H9 (cell line): ENCODE measurements at regions not wholly inside any gene's neighbourhood (a gene's known extent, or its start where the extent isn't known, plus 50 kb on each side); places are given as distances from the start of the nearest gene placed in this dataset.
A peak's percentile ranks its signal among the peaks of the same experiment; 100 is the strongest.
"Not testable (repeated sequence)": the region's sequence is repeated elsewhere in the genome, so short reads cannot be mapped to it uniquely, and the experiment has no call there.

ENCODE experiments used
- DNase-seq: peaks from one replicate; pipeline ENCODE4 v3.0.0-alpha.2; 2017
- H2AFZ ChIP-seq: one replicate; pipeline ENCODE4 v1.6.1; 2013; ENCODE audit warnings: mild to moderate bottlenecking, low read length, control low read depth, moderate library complexity
- H2AK5ac ChIP-seq: 2 replicates; pipeline ENCODE4 v1.6.1; 2013; ENCODE audit warnings: low read length, control low read depth, mixed read lengths; ENCODE audit not compliant: insufficient read length
- H2BK120ac ChIP-seq: one replicate; pipeline ENCODE4 v1.6.1; 2013; ENCODE audit warnings: low read depth, mild to moderate bottlenecking, low read length, control low read depth, inconsistent platforms; ENCODE audit not compliant: poor library complexity, severe bottlenecking
- H2BK12ac ChIP-seq: 2 replicates; pipeline ENCODE4 v1.6.1; 2013; ENCODE audit warnings: low read length, control low read depth, mixed read lengths, low read depth; ENCODE audit not compliant: insufficient read length
- H2BK15ac ChIP-seq: 2 replicates; pipeline ENCODE4 v1.6.1; 2013; ENCODE audit warnings: low read depth, low read length, control low read depth
- H2BK20ac ChIP-seq: one replicate; pipeline ENCODE4 v1.6.1; 2013; ENCODE audit warnings: low read depth, mild to moderate bottlenecking, low read length, control low read depth, inconsistent platforms; ENCODE audit not compliant: poor library complexity, severe bottlenecking
- H2BK5ac ChIP-seq: 2 replicates; pipeline ENCODE4 v1.6.1; 2013; ENCODE audit warnings: low read length, control low read depth, mixed read lengths; ENCODE audit not compliant: insufficient read length
- H3K14ac ChIP-seq: 2 replicates; pipeline ENCODE4 v1.6.1; 2013; ENCODE audit warnings: low read length, control low read depth; ENCODE audit not compliant: insufficient read depth
- H3K18ac ChIP-seq: 2 replicates; pipeline ENCODE4 v1.6.1; 2013; ENCODE audit warnings: low read depth, mild to moderate bottlenecking, mixed read lengths, low read length, control low read depth; ENCODE audit not compliant: insufficient read length
- H3K23ac ChIP-seq: 2 replicates; pipeline ENCODE4 v1.6.1; 2013; ENCODE audit warnings: low read length, control low read depth, mixed read lengths, low read depth; ENCODE audit not compliant: insufficient read length
- H3K23me2 ChIP-seq: 2 replicates; pipeline ENCODE4 v1.6.1; 2013; ENCODE audit warnings: low read depth, mild to moderate bottlenecking, mixed read lengths, low read length, control low read depth; ENCODE audit not compliant: insufficient read length, poor library complexity, severe bottlenecking
- H3K27ac ChIP-seq: 2 replicates; pipeline ENCODE4 v1.5.1; 2013; ENCODE audit warnings: low read length, control low read depth, mixed read lengths, low read depth; ENCODE audit not compliant: insufficient read length
- H3K27me3 ChIP-seq: 2 replicates; pipeline ENCODE4 v1.6.1; 2013; ENCODE audit warnings: low read length, control low read depth, inconsistent platforms; ENCODE audit not compliant: insufficient read depth
- H3K4ac ChIP-seq: 2 replicates; pipeline ENCODE4 v1.6.1; 2013; ENCODE audit warnings: low read depth, mild to moderate bottlenecking, control low read depth, inconsistent platforms, low read length, moderate library complexity
- H3K4me1 ChIP-seq: 2 replicates; pipeline ENCODE4 v1.6.1; 2013; ENCODE audit warnings: low read length, control low read depth, inconsistent platforms; ENCODE audit not compliant: insufficient read depth
- H3K4me2 ChIP-seq: 2 replicates; pipeline ENCODE4 v1.6.1; 2013; ENCODE audit warnings: low read length, control low read depth, mixed read lengths; ENCODE audit not compliant: insufficient read length, insufficient read depth
- H3K56ac ChIP-seq: 2 replicates; pipeline ENCODE4 v1.6.1; 2013; ENCODE audit warnings: low read depth, mild to moderate bottlenecking, mixed read lengths, low read length, control low read depth; ENCODE audit not compliant: insufficient read length
- H3K79me1 ChIP-seq: 2 replicates; pipeline ENCODE4 v1.6.1; 2013; ENCODE audit warnings: low read depth, mild to moderate bottlenecking, moderate library complexity, low read length, control low read depth, inconsistent platforms; ENCODE audit not compliant: insufficient read depth, poor library complexity, severe bottlenecking
- H3K79me2 ChIP-seq: 2 replicates; pipeline ENCODE4 v1.6.1; 2013; ENCODE audit warnings: low read length, control low read depth, inconsistent platforms; ENCODE audit not compliant: insufficient read depth
- H3K9ac ChIP-seq: 2 replicates; pipeline ENCODE4 v1.6.1; 2013; ENCODE audit warnings: low read length, control low read depth, mixed read lengths; ENCODE audit not compliant: insufficient read length; ENCODE audit errors: extremely low read depth
- H3K9me3 ChIP-seq: one replicate; pipeline ENCODE4 v1.6.1; 2013; ENCODE audit warnings: low read depth, low read length, inconsistent platforms; ENCODE audit not compliant: control insufficient read depth
- H3T11ph ChIP-seq: one replicate; pipeline ENCODE4 v1.6.1; 2013; ENCODE audit warnings: mild to moderate bottlenecking, low read length, control low read depth, inconsistent platforms
- H4K20me1 ChIP-seq: one replicate; pipeline ENCODE4 v1.6.1; 2013; ENCODE audit not compliant: control insufficient read depth, insufficient read length, insufficient read depth
- H4K5ac ChIP-seq: 2 replicates; pipeline ENCODE4 v1.6.1; 2013; ENCODE audit warnings: low read depth, mild to moderate bottlenecking, mixed read lengths, low read length, control low read depth; ENCODE audit not compliant: insufficient read length
- H4K8ac ChIP-seq: replicated peaks from 2 replicates; pipeline ENCODE4 v1.6.1; 2013; ENCODE audit warnings: low read length, control low read depth, mixed read lengths, low read depth; ENCODE audit not compliant: insufficient read length
- H4K91ac ChIP-seq: 2 replicates; pipeline ENCODE4 v1.6.1; 2013; ENCODE audit warnings: low read depth, mild to moderate bottlenecking, moderate library complexity, mixed read lengths, low read length, control low read depth; ENCODE audit not compliant: insufficient read length
- H3K27ac Mint-ChIP-seq, 3 experiments: 2 replicates in 2 of 3; 3 replicates in 1 of 3; pipeline ENCODE4 v1.8.0; 2020 to 2021; ENCODE audit warnings: mixed read lengths in 3 of 3, mild to moderate bottlenecking in 1 of 3, moderate library complexity in 1 of 3
- H3K27me3 Mint-ChIP-seq: 2 replicates; pipeline ENCODE4 v1.8.0; 2021; ENCODE audit warnings: low read depth, mild to moderate bottlenecking, moderate library complexity, mixed read lengths
- H3K36me3 Mint-ChIP-seq, 3 experiments: 2 replicates in 2 of 3; 3 replicates in 1 of 3; pipeline ENCODE4 v1.8.0; 2020 to 2021; ENCODE audit warnings: low read depth in 3 of 3, mixed read lengths in 3 of 3; ENCODE audit not compliant: insufficient read depth in 1 of 3
- H3K4me1 Mint-ChIP-seq, 2 experiments: 2 replicates each; pipeline ENCODE4 v1.8.0; 2020; ENCODE audit warnings: mixed read lengths in 2 of 2
- H3K4me3 Mint-ChIP-seq, 2 experiments: 2 replicates in 1 of 2; 3 replicates in 1 of 2; pipeline ENCODE4 v1.8.0; 2020 to 2021; ENCODE audit warnings: mild to moderate bottlenecking in 2 of 2, mixed read lengths in 2 of 2, moderate library complexity in 1 of 2
- H3K9me3 Mint-ChIP-seq, 2 experiments: 2 replicates in 1 of 2; 3 replicates in 1 of 2; pipeline ENCODE4 v1.8.0; 2020; ENCODE audit warnings: mild to moderate bottlenecking in 2 of 2, mixed read lengths in 2 of 2, moderate library complexity in 1 of 2
- CTCF ChIP-seq: fragments of 200-600 bp; sonication (generic); conservative IDR thresholded peaks from 3 replicates; pipeline ENCODE4 v1.8.0; 2021; ENCODE audit warnings: antibody characterized with exemption, mild to moderate bottlenecking
- WGBS: extraction: QIAGEN DNeasy Blood & Tissue Kit; methylation state at CpG from one replicate; pipeline ENCODE4 v1.1.7; 2013; ENCODE audit warnings: missing lambda C conversion rate, low lambda C conversion rate, mixed read lengths; ENCODE audit not compliant: insufficient read length; ENCODE audit errors: extremely low coverage; 5-methylcytosine and 5-hydroxymethylcytosine counted together

- Histone ChIP-seq H3K79me2 (no peaks in the 10 kb centered on the region), H4K91ac (no peak overlapping the region), H4K8ac (no peak overlapping the region), H2AK5ac (no peak overlapping the region), H3T11ph (no peak overlapping the region), H3K9me3 (no peaks in the 10 kb centered on the region), H3K4ac (no peak overlapping the region), H3K4me1 (no peaks in the 10 kb centered on the region), H2BK5ac (no peak overlapping the region), H2BK120ac (no peak overlapping the region), H3K23me2 (no peaks in the 10 kb centered on the region), H3K14ac (no peak overlapping the region), H2BK15ac (no peak overlapping the region), H4K20me1 (no peaks in the 10 kb centered on the region), H3K23ac (no peak overlapping the region), H3K27me3 (no peaks in the 10 kb centered on the region), H3K4me2 (no peak overlapping the region), H3K56ac (no peak overlapping the region), H3K27ac (no peak overlapping the region), H2BK12ac (no peak overlapping the region), H2BK20ac (no peak overlapping the region), H3K79me1 (no peaks in the 10 kb centered on the region), H4K5ac (no peak overlapping the region), H2AFZ (no peak overlapping the region), H3K9ac (no peak overlapping the region), H3K18ac (no peak overlapping the region)
- Mint-ChIP-seq H3K27ac (no peak overlapping the region), H3K27me3 (0 out of 2 replicates have a peak, but pooled peaks cover 2% of the 10 kb centered on the region), H3K4me3 (no peak overlapping the region), H3K9me3 (peaks cover 22 to 31% of the 10 kb centered on the region in 2 experiments), H3K4me1 (no peaks in the 10 kb centered on the region), H3K36me3 (peaks cover 2 to 11% (median 6%) of the 10 kb centered on the region in 3 experiments; a peak in 4 of 7 replicates)
- WGBS, result no CpG with 5 or more reads among the region's 3 CpGs
- TF ChIP-seq CTCF, result no peak
- DNase-seq, result no peak
Measured at GRCh38 chr1:213704941-213705340, 282.8 kb upstream of the PROX1 start.

- H3K27ac ChIP-seq, H3K79me2 ChIP-seq, H3K9me3 ChIP-seq, H3K4ac ChIP-seq, H3K23me2 ChIP-seq, H3K79me1 ChIP-seq, H2BK15ac ChIP-seq, H4K91ac ChIP-seq, H3K36me3 Mint-ChIP-seq, H3K4me2 ChIP-seq, H2BK12ac ChIP-seq, H3K56ac ChIP-seq, H3K9ac ChIP-seq, H2AK5ac ChIP-seq, H4K20me1 ChIP-seq, H3K27me3 Mint-ChIP-seq, H4K8ac ChIP-seq, H3K27me3 ChIP-seq, H3K4me3 Mint-ChIP-seq, DNase-seq, H2BK120ac ChIP-seq, H3K23ac ChIP-seq, H2BK20ac ChIP-seq, H3K18ac ChIP-seq, H3T11ph ChIP-seq, H3K27ac Mint-ChIP-seq, H2AFZ ChIP-seq, H4K5ac ChIP-seq, H3K4me1 ChIP-seq, H2BK5ac ChIP-seq: not testable (repeated sequence)
- peaks cover 16 to 19% of the 10 kb centered on the region in 2 experiments; a peak in 4 of 5 replicates for H3K9me3 Mint-ChIP-seq
- H3K14ac ChIP-seq, result peak overlapping the region; percentile 47; the same call in 1 of the 2 replicates
- peaks cover 8 to 12% of the 10 kb centered on the region in 2 experiments for H3K4me1 Mint-ChIP-seq
- no CpG with 5 or more reads among the region's 7 CpGs for WGBS
Measured at GRCh38 chr1:213711833-213712490, 275.8 kb upstream of the PROX1 start.
